Left lung (tissue), 4 donors: ENCODE measurements at regions not wholly inside any gene's neighbourhood (a gene's known extent, or its start where the extent isn't known, plus 50 kb on each side); places are given as distances from the start of the nearest gene placed in this dataset.

Experiments
- ATAC-seq: fragments of 200-7000 bp; cut with Tn5 transposase; one replicate; pipeline ENCODE4 v1.9.1; 2020; ENCODE audit warnings: moderate library complexity
- DNase-seq, 4 donors: peaks; one replicate each; pipeline ENCODE4 v3.0.0-alpha.2; 2013 to 2020
- H3K27ac ChIP-seq, 2 donors: fragments of 200-600 bp; sonication (generic) in 1 of 2; one replicate each; pipeline versions ENCODE4 v1.5.0 to v1.8.0; 2020 to 2021
- H3K27me3 ChIP-seq, 2 donors: fragments of 200-600 bp; sonication (generic) in 1 of 2; one replicate each; pipeline versions ENCODE4 v1.5.0 to v1.8.0; 2020 to 2021
- H3K36me3 ChIP-seq, 2 donors: fragments of 200-600 bp; sonication (generic) in 1 of 2; one replicate each; pipeline versions ENCODE4 v1.5.0 to v1.8.0; 2020 to 2021
- H3K4me1 ChIP-seq, 2 donors: fragments of 200-600 bp; one replicate each; pipeline ENCODE4 v1.8.0; 2021
- H3K4me3 ChIP-seq, 2 donors: fragments of 200-600 bp; sonication (generic) in 1 of 2; one replicate each; pipeline versions ENCODE4 v1.5.0 to v1.8.0; 2020 to 2021; ENCODE audit warnings: mild to moderate bottlenecking in 1 of 2
- H3K9me3 ChIP-seq, 2 donors: fragments of 200-600 bp; sonication (generic) in 1 of 2; one replicate each; pipeline versions ENCODE4 v1.5.0 to v1.8.0; 2020 to 2021
- CTCF ChIP-seq, 2 donors: fragments of 200-600 bp; sonication (generic) in 1 of 2; IDR thresholded peaks; one replicate each; pipeline versions ENCODE4 v1.5.0 to v1.8.0; 2021; ENCODE audit warnings: antibody characterized with exemption in 2 of 2
- intact Hi-C, 2 donors: fragments of 100-400 bp; cut with DNase I; formaldehyde crosslinking; loops; one replicate each; pipeline versions ENCODE4 v1.11.2 to v1.14.2; 2022
- donor health status: DM: no; HTN: yes; CAD: no.
- donor health status: DM: no; HTN: no; CAD: no.

- Histone ChIP-seq H3K9me3 (no peaks in the 10 kb centered on the region), H3K36me3 (no peaks in the 10 kb centered on the region), H3K27ac (no peak overlapping the region), H3K27me3 (no peaks in the 10 kb centered on the region), H3K4me3 (no peak overlapping the region), H3K4me1 (no peaks in the 10 kb centered on the region)
- intact Hi-C loops: no loop called here
- no peak for TF ChIP-seq CTCF (IDR thresholded peaks at IDR 0.05)
- ATAC-seq (no peak), DNase-seq (no peak)
Measured at GRCh38 chr18:38572554-38573111, 1007.0 kb upstream of the CELF4 start.

GRCh38 chr18:38571651-38572050, 1006.1 kb upstream of the CELF4 start:
- Histone ChIP-seq H3K27me3 (no peaks in the 10 kb centered on the region), H3K9me3 (no peaks in the 10 kb centered on the region), H3K4me1 (no peaks in the 10 kb centered on the region), H3K36me3 (no peaks in the 10 kb centered on the region), H3K4me3 (no peak overlapping the region), H3K27ac (no peak overlapping the region)
- DNase-seq (no peak), ATAC-seq (no peak)
- intact Hi-C loops: no loop called here
- TF ChIP-seq CTCF (IDR thresholded peaks at IDR 0.05): no peak

- ATAC-seq: no peak
- no peaks in the 10 kb centered on the region for H3K36me3 ChIP-seq
- H3K27me3 ChIP-seq: no peaks in the 10 kb centered on the region
- intact Hi-C loops: no loop called here
- H3K4me1 ChIP-seq: no peaks in the 10 kb centered on the region
- no peak for DNase-seq
- no peak overlapping the region for H3K4me3 ChIP-seq
- H3K27ac ChIP-seq: no peak overlapping the region
- H3K9me3 ChIP-seq: no peaks in the 10 kb centered on the region
- TF ChIP-seq CTCF (IDR thresholded peaks at IDR 0.05): no peak
Measured at GRCh38 chr18:38565513-38565912, 999.9 kb upstream of the CELF4 start.

GRCh38 chr18:38563396-38563980, 997.9 kb upstream of the CELF4 start:
- Histone ChIP-seq H3K4me3 (no peak overlapping the region), H3K27ac (no peak overlapping the region), H3K9me3 (no peaks in the 10 kb centered on the region), H3K4me1 (no peaks in the 10 kb centered on the region), H3K27me3 (no peaks in the 10 kb centered on the region), H3K36me3 (no peaks in the 10 kb centered on the region)
- ATAC-seq (no peak), DNase-seq (no peak)
- intact Hi-C loops: no loop called here
- no peak for TF ChIP-seq CTCF (IDR thresholded peaks at IDR 0.05)

GRCh38 chr18:38557006-38557405, 991.4 kb upstream of the CELF4 start:
- peak in 1 of 4 donors; percentile 10 for DNase-seq
- Histone ChIP-seq H3K36me3 (no peaks in the 10 kb centered on the region), H3K9me3 (no peaks in the 10 kb centered on the region), H3K4me1 (no peaks in the 10 kb centered on the region), H3K27ac (no peak overlapping the region), H3K27me3 (no peaks in the 10 kb centered on the region), H3K4me3 (no peak overlapping the region)
- no peak for TF ChIP-seq CTCF (IDR thresholded peaks at IDR 0.05)
- ATAC-seq: no peak
- intact Hi-C loops: no loop called here
